Retinal pigment epithelial cell (primary cell): ENCODE measurements at regions not wholly inside any gene's neighbourhood (a gene's known extent, or its start where the extent isn't known, plus 50 kb on each side); places are given as distances from the start of the nearest gene placed in this dataset.

ENCODE experiments used
- DNase-seq: peaks from one replicate; pipeline ENCODE4 v3.0.0-alpha.2; 2010; ENCODE audit warnings: low read depth
- H3K4me3 ChIP-seq: 2 replicates; pipeline ENCODE4 v1.5.1; 2011; ENCODE audit warnings: mild to moderate bottlenecking, low read length, control low read depth, moderate library complexity
- TF ChIP-seq, protein P1 (sequence below): conservative IDR thresholded peaks from 2 replicates; pipeline ENCODE4 v1.5.1; 2011; ENCODE audit warnings: low read depth, low read length, control low read depth, inconsistent platforms

DNA sequence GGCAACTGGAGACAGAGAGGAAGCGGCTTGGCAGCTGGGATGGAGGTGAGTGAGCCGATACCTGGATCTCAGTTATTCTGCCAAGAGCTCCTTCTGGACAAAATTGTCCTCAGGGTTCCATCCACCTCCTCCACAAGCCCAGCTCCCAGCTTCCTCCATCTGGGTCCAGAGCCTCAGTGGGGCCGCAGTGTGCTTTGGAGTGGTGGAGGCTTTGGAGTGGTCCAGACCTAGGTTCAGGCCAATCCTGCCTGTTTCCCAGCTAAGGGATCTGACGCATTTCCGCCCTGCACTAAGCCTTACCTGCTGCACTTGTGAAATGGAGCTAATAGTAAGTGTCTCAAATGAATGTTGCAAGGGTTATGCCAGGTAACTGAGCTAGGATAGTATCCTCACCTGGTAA lies 355.7 kb upstream of the SHH start:
- H3K4me3 ChIP-seq, result no peak overlapping the region
- no peak for DNase-seq
- TF ChIP-seq, protein P1, sequence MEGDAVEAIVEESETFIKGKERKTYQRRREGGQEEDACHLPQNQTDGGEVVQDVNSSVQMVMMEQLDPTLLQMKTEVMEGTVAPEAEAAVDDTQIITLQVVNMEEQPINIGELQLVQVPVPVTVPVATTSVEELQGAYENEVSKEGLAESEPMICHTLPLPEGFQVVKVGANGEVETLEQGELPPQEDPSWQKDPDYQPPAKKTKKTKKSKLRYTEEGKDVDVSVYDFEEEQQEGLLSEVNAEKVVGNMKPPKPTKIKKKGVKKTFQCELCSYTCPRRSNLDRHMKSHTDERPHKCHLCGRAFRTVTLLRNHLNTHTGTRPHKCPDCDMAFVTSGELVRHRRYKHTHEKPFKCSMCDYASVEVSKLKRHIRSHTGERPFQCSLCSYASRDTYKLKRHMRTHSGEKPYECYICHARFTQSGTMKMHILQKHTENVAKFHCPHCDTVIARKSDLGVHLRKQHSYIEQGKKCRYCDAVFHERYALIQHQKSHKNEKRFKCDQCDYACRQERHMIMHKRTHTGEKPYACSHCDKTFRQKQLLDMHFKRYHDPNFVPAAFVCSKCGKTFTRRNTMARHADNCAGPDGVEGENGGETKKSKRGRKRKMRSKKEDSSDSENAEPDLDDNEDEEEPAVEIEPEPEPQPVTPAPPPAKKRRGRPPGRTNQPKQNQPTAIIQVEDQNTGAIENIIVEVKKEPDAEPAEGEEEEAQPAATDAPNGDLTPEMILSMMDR, result no peak

DNA sequence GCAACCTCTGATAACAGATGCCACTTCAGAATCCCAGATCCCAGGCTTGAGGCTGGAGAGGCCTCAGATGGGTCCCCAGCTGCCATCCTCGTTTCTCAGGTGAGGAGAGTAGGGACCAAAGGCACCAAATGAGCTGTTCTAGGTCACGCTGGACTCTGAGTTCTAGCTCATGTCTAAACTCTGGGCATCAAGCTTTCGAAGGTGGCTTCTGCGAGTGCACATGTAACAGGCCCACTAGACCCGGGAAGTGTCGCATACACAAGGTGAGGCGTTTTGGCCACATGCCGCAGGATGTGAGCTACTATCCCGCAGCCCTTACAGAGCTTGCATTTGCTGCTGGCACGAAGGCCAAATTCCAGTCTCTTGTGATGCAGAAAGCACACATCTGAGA lies 355.1 kb upstream of the SHH start:
- no peak overlapping the region for H3K4me3 ChIP-seq
- TF ChIP-seq, protein P1, result no peak
- DNase-seq, result no peak

DNA sequence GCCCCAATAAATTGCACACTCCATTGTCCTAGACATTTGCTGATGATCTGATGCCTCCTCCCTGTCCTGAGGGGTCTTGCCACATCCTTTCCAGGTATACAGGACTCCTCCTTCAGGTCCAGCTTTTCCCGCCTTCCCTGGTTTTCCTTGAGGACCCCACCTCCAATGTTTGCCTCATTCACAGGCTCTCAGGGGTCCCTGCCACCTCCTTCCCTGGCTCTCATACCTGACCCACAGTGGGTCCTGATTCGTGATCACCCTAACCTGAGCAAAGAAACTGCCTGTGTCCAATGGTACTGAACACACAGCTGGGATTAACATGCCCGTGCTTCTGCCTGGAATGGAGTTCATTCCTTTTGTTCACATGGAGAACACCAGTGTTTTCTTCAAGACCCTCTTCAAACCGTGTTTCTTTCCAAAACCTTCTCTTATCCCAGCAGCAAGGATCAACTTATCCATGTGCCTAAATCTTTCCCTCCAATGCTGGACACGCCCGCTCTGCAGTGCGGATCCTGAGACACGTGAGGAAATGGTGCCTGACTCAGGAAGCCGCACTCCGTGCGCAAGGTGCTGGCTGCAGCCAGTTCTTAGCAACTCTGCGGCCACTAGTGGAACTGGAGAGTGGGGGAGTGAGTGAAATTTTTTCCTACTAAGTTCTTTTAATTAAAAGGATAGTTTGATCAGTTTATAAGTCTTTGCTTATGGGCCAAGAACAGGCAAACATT lies 354.6 kb upstream of the SHH start:
- TF ChIP-seq, protein P1, result no peak
- no peak overlapping the region for H3K4me3 ChIP-seq
- DNase-seq, result no peak

DNA sequence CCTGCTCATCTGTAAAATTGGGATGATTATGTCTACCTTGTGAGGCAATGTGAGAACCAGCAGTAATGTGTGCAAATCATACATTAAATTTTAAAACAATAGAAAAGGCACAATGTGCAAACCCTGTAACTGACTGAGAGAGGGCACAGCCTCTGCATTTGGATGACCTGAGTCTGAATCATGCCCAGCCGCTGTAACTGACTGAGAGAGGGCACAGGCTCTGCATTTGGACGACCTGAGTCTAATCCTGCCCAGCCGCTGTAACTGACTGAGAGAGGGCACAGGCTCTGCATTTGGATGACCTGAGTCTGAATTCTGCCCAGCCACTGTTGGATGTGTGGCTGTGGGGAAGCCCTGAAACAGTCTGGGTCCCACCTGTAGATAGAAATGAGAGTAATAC lies 351.5 kb upstream of the SHH start:
- no peak for DNase-seq
- H3K4me3 ChIP-seq, result no peak overlapping the region

DNA sequence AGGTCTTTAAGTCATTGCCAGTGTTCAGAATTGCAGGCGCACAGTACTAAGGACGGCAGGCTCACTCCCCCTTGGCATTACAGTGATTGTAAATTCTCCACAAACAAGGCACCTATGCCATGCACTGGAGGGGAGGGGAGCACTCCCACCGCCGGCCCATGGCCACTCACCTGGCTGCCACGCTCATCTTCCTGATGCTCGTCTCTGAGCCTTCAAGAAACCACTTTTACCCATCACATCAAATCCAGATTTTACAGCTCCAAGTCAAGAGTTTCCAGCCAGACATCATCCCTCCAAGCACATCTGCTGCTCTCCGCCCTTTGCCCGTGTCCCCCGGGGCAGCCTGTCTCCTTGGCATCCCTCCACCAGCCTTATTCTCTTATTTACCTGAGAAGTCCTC lies 350.2 kb upstream of the SHH start:
- TF ChIP-seq, protein P1, result no peak
- DNase-seq, result no peak
- no peak overlapping the region for H3K4me3 ChIP-seq

More for the DNA sequence above, 351.5 kb upstream of the SHH start:
- TF ChIP-seq, protein P1, result no peak

DNA sequence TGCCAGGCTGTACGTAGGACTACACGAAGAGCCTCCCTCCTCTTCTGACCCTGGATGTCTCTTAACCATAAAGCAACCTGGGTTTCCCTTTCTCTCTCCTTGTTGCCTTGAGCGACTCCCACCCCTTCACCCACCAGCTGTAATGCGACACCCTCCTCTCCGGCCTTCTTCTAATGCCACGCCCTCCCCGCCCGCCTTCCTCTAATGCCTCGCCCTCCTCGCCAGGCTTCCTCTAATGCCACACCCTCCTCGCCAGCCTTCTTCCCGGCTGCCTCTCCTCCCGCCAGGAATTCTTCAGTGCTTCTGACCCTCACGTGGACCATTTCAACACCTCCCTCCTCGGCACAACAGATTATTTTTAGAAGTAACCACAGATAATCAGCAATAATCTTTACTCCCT lies 348.5 kb upstream of the SHH start:
- TF ChIP-seq, protein P1, result no peak

DNA sequence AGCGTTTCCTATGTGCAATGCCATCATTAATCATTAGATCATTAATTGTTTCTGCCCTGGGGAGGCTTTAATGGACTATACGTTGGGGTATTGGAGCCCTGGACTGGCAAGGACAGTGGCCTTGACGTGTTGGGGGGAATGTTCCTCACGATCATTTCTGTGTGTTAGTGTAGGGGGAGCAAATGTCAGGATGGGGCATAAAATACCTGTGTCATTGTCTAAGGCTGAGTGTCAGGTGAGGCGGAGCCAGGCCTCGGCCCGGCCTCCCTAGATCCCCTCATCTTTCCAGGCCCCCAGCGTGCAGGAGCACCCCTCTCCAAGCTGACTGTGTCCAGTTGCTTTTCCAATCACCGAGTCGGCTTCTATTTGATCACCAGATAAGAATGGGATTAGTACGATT lies 346.4 kb upstream of the SHH start:
- DNase-seq, result no peak
- TF ChIP-seq, protein P1, result no peak

More for the DNA sequence above, 348.5 kb upstream of the SHH start:
- DNase-seq, result no peak
- no peak overlapping the region for H3K4me3 ChIP-seq

More for the DNA sequence above, 346.4 kb upstream of the SHH start:
- H3K4me3 ChIP-seq, result no peak overlapping the region
